ENCODE measurements at regions not wholly inside any gene's neighbourhood (a gene's known extent, or its start where the extent isn't known, plus 50 kb on each side); places are given as distances from the start of the nearest gene placed in this dataset.
"Not testable (repeated sequence)": the region's sequence is repeated elsewhere in the genome, so short reads cannot be mapped to it uniquely, and the experiment has no call there.

GRCh38 chr15:98529205-98530145 lies 118.9 kb upstream of the IGF1R start:
- ChIA-PET POLR2A (no interaction called here), CTCF (interaction anchor here (0.7 kb wide), 1 partner anchor 537 kb away, joined by 3 read pairs; no protein-coding TSS in a partner anchor)

GRCh38 chr15:98530570-98530969 lies 117.8 kb upstream of the IGF1R start:
- ChIA-PET CTCF (interaction anchor here (0.6 to 0.7 kb wide), 2 partner anchors 12 to 535 kb away, joined by 3 read pairs; no protein-coding TSS in a partner anchor), POLR2A (interaction anchor here (0.7 kb wide), 1 partner anchor 27 kb away, joined by 8 read pairs; no protein-coding TSS in a partner anchor)

GRCh38 chr15:98532063-98532462 lies 116.3 kb upstream of the IGF1R start:
- ChIA-PET POLR2A (no interaction called here), CTCF (no interaction called here)

GRCh38 chr15:98536976-98537375 lies 111.4 kb upstream of the IGF1R start:
- CTCF ChIA-PET: no interaction called here
- POLR2A ChIA-PET: no interaction called here

- ChIA-PET POLR2A (no interaction called here), CTCF (no interaction called here)
Observed at GRCh38 chr15:98537516-98538060, 110.8 kb upstream of the IGF1R start.

- CTCF ChIA-PET: no interaction called here
Observed at GRCh38 chr15:98541519-98541918, 106.8 kb upstream of the IGF1R start.

GRCh38 chr15:98543237-98543636 lies 105.1 kb upstream of the IGF1R start:
- ChIA-PET CTCF (no interaction called here), POLR2A (no interaction called here)

More at GRCh38 chr15:98541519-98541918, 106.8 kb upstream of the IGF1R start:
- POLR2A ChIA-PET: no interaction called here

GRCh38 chr15:98546329-98546728 lies 102.0 kb upstream of the IGF1R start:
- ChIA-PET CTCF (no interaction called here), POLR2A (no interaction called here)

GRCh38 chr15:98547275-98547674 lies 101.1 kb upstream of the IGF1R start:
- CTCF ChIA-PET: interaction anchor here (1.0 kb wide), 1 partner anchor 17 kb away, joined by 3 read pairs; no protein-coding TSS in a partner anchor
- POLR2A ChIA-PET: no interaction called here

GRCh38 chr15:98547741-98548138 lies 100.6 kb upstream of the IGF1R start:
- ChIA-PET CTCF (interaction anchor here (1.0 kb wide), 1 partner anchor 17 kb away, joined by 3 read pairs; no protein-coding TSS in a partner anchor), POLR2A (interaction anchor here (0.6 kb wide), 1 partner anchor 48 kb away, joined by 3 read pairs; no protein-coding TSS in a partner anchor)

GRCh38 chr15:98548139-98548971 lies 100.0 kb upstream of the IGF1R start:
- POLR2A ChIA-PET: interaction anchor here (0.6 kb wide), 1 partner anchor 48 kb away, joined by 3 read pairs; no protein-coding TSS in a partner anchor

GRCh38 chr15:98549003-98549402 lies 99.3 kb upstream of the IGF1R start:
- CTCF ChIA-PET: no interaction called here
- POLR2A ChIA-PET: no interaction called here

More at GRCh38 chr15:98548139-98548971, 100.0 kb upstream of the IGF1R start:
- CTCF ChIA-PET: no interaction called here

GRCh38 chr15:98549741-98550140 lies 98.6 kb upstream of the IGF1R start:
- ChIA-PET CTCF (no interaction called here), POLR2A (no interaction called here)

GRCh38 chr15:98550363-98550762 lies 98.0 kb upstream of the IGF1R start:
- CTCF ChIA-PET, POLR2A ChIA-PET: not testable (repeated sequence)

GRCh38 chr15:98551936-98552562 lies 96.3 kb upstream of the IGF1R start:
- POLR2A ChIA-PET: no interaction called here
- CTCF ChIA-PET: no interaction called here

- CTCF ChIA-PET: no interaction called here
Observed at GRCh38 chr15:98554272-98555172, 93.8 kb upstream of the IGF1R start.

GRCh38 chr15:98555173-98555515 lies 93.2 kb upstream of the IGF1R start:
- CTCF ChIA-PET: no interaction called here
- POLR2A ChIA-PET: no interaction called here

More at GRCh38 chr15:98554272-98555172, 93.8 kb upstream of the IGF1R start:
- POLR2A ChIA-PET: no interaction called here

GRCh38 chr15:98556321-98556720 lies 92.0 kb upstream of the IGF1R start:
- CTCF ChIA-PET: interaction anchor here (0.7 kb wide), 1 partner anchor 572 kb away, joined by 3 read pairs; no protein-coding TSS in a partner anchor
- POLR2A ChIA-PET: no interaction called here

- ChIA-PET CTCF (no interaction called here), POLR2A (no interaction called here)
Observed at GRCh38 chr15:98560338-98560737, 88.0 kb upstream of the IGF1R start.

Data from activated CD8-positive, alpha-beta memory T cell treated with anti-CD3 and anti-CD28 coated beads for 36 hours (primary cell).